Vagina (tissue), 2 donors: ENCODE measurements at regions not wholly inside any gene's neighbourhood (a gene's known extent, or its start where the extent isn't known, plus 50 kb on each side); places are given as distances from the start of the nearest gene placed in this dataset.

ENCODE experiments used
- CTCF ChIP-seq, 3 experiments: fragments of 450-650 bp in 2 of 3; fragments of 200-600 bp in 1 of 3; sonication (generic) in 1 of 3; IDR thresholded peaks; one replicate each; pipeline ENCODE4 v1.5.1; 2017 to 2019; ENCODE audit warnings: antibody characterized with exemption in 3 of 3, mild to moderate bottlenecking in 2 of 3, moderate library complexity in 2 of 3
- POLR2A ChIP-seq, 2 donors: fragments of 450-650 bp; IDR thresholded peaks; one replicate each; pipeline ENCODE4 v1.6.1; 2017; ENCODE audit warnings: antibody characterized with exemption in 2 of 2, mild to moderate bottlenecking in 2 of 2, moderate library complexity in 2 of 2
- POLR2AphosphoS5 ChIP-seq, 2 donors: sonication (generic); formaldehyde crosslinking; IDR thresholded peaks; one replicate each; pipeline ENCODE4 v1.9.0; 2017; ENCODE audit warnings: antibody characterized with exemption in 2 of 2, mild to moderate bottlenecking in 2 of 2, low read depth in 1 of 2; ENCODE audit not compliant: insufficient read depth in 1 of 2

- TF ChIP-seq CTCF (IDR thresholded peaks at IDR 0.05) = no peak
- TF ChIP-seq POLR2A (IDR thresholded peaks at IDR 0.05) = no peak
- TF ChIP-seq POLR2AphosphoS5 (IDR thresholded peaks at IDR 0.05; ENCODE audit: insufficient read depth in 1 of 2, low read depth in 1 of 2) = no peak
These were observed 740.7 kb upstream of the AUTS2 start for GRCh38 chr7:68857571-68857970.
